Gastrocnemius medialis (tissue), 4 donors: ENCODE measurements at regions not wholly inside any gene's neighbourhood (a gene's known extent, or its start where the extent isn't known, plus 50 kb on each side); places are given as distances from the start of the nearest gene placed in this dataset.

Experiments
- POLR2A ChIP-seq, 2 donors: fragments of 450-650 bp; IDR thresholded peaks; one replicate each; pipeline ENCODE4 v1.6.1; 2017; ENCODE audit warnings: antibody characterized with exemption in 2 of 2, mild to moderate bottlenecking in 2 of 2, moderate library complexity in 2 of 2
- TF ChIP-seq, protein P1 (sequence below), 5 experiments: fragments of 450-650 bp in 3 of 5; fragments of 200-600 bp in 2 of 5; sonication (generic) in 2 of 5; IDR thresholded peaks in 4 of 5; conservative IDR thresholded peaks in 1 of 5; 1 replicate in 4 of 5; 2 replicates in 1 of 5; pipeline ENCODE4 v1.5.1; 2016 to 2019; ENCODE audit warnings: antibody characterized with exemption in 5 of 5, mild to moderate bottlenecking in 3 of 5, moderate library complexity in 3 of 5

DNA sequence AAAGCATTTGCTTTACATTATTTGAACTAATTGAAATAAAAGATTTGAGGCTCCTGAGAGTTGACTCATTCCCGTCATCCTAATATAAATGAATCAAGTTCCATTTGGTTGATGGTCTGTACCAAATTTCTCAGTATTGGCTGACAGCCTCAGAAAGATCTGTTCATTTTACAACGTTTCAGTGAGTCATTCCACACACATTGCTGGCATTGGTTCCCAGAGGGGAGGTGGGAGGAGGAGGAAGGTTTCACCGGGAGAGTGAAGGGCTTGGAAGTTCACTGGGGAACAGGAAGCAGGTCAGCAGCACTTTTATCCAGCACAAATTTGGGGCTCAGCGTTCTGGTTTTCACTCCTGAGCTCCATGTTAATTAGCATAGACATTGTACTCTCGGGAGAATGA is 176.7 kb upstream of the CADPS start:
- TF ChIP-seq, protein P1, sequence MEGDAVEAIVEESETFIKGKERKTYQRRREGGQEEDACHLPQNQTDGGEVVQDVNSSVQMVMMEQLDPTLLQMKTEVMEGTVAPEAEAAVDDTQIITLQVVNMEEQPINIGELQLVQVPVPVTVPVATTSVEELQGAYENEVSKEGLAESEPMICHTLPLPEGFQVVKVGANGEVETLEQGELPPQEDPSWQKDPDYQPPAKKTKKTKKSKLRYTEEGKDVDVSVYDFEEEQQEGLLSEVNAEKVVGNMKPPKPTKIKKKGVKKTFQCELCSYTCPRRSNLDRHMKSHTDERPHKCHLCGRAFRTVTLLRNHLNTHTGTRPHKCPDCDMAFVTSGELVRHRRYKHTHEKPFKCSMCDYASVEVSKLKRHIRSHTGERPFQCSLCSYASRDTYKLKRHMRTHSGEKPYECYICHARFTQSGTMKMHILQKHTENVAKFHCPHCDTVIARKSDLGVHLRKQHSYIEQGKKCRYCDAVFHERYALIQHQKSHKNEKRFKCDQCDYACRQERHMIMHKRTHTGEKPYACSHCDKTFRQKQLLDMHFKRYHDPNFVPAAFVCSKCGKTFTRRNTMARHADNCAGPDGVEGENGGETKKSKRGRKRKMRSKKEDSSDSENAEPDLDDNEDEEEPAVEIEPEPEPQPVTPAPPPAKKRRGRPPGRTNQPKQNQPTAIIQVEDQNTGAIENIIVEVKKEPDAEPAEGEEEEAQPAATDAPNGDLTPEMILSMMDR (IDR thresholded peaks at IDR 0.05 in 4 of 5, conservative IDR thresholded peaks at IDR 0.05 in 1 of 5) = no peak
- TF ChIP-seq POLR2A (IDR thresholded peaks at IDR 0.05) = no peak
